GM23248 (cell line): ENCODE measurements at regions not wholly inside any gene's neighbourhood (a gene's known extent, or its start where the extent isn't known, plus 50 kb on each side); places are given as distances from the start of the nearest gene placed in this dataset.

Source experiments
- DNase-seq: peaks from one replicate; pipeline ENCODE4 v3.0.0-alpha.2; 2015
- H2AFZ ChIP-seq: fragments of 200-600 bp; sonication (generic); 2 replicates; pipeline ENCODE4 v1.6.1; 2016; ENCODE audit warnings: antibody characterized with exemption
- H3F3A ChIP-seq: fragments of 200-600 bp; sonication (generic); 2 replicates; pipeline ENCODE4 v1.6.1; 2016; ENCODE audit warnings: mild to moderate bottlenecking, antibody characterized with exemption, mixed run types; ENCODE audit not compliant: insufficient read depth
- H3K27ac ChIP-seq: fragments of 200-600 bp; sonication (generic); 2 replicates; pipeline ENCODE4 v1.5.1; 2016; ENCODE audit warnings: mild to moderate bottlenecking
- H3K27me3 ChIP-seq: fragments of 200-600 bp; sonication (generic); replicated peaks from 2 replicates; pipeline ENCODE4 v1.6.1; 2016; ENCODE audit warnings: mild to moderate bottlenecking; ENCODE audit not compliant: insufficient read depth
- H3K36me3 ChIP-seq: fragments of 200-600 bp; sonication (generic); 2 replicates; pipeline ENCODE4 v1.6.1; 2016; ENCODE audit warnings: low read depth, mild to moderate bottlenecking
- H3K4me1 ChIP-seq: fragments of 200-600 bp; sonication (generic); 2 replicates; pipeline ENCODE4 v1.6.1; 2016; ENCODE audit warnings: mild to moderate bottlenecking; ENCODE audit not compliant: insufficient read depth
- H3K4me2 ChIP-seq: fragments of 200-600 bp; sonication (generic); one replicate; pipeline ENCODE4 v1.6.1; 2016; ENCODE audit warnings: mild to moderate bottlenecking; ENCODE audit not compliant: unreplicated experiment
- H3K4me3 ChIP-seq: fragments of 200-600 bp; sonication (generic); 2 replicates; pipeline ENCODE4 v1.5.1; 2016; ENCODE audit warnings: mild to moderate bottlenecking
- H3K79me2 ChIP-seq: fragments of 200-600 bp; sonication (generic); 2 replicates; pipeline ENCODE4 v1.6.1; 2016; ENCODE audit warnings: mild to moderate bottlenecking; ENCODE audit not compliant: insufficient read depth
- H3K9ac ChIP-seq: fragments of 200-600 bp; sonication (generic); 2 replicates; pipeline ENCODE4 v1.6.1; 2016; ENCODE audit warnings: mild to moderate bottlenecking
- H3K9me2 ChIP-seq: fragments of 200-600 bp; sonication (generic); 2 replicates; pipeline ENCODE4 v1.6.1; 2016; ENCODE audit warnings: mixed run types, mild to moderate bottlenecking, moderate library complexity; ENCODE audit not compliant: insufficient read depth
- H3K9me3 ChIP-seq: fragments of 200-600 bp; sonication (generic); one replicate; pipeline ENCODE4 v1.6.1; 2017; ENCODE audit warnings: low read depth
- H4K20me1 ChIP-seq: fragments of 200-600 bp; sonication (generic); 2 replicates; pipeline ENCODE4 v1.6.0; 2016; ENCODE audit not compliant: insufficient read depth
- EZH2 ChIP-seq: fragments of 200-600 bp; sonication (generic); IDR thresholded peaks from 2 replicates; pipeline ENCODE4 v1.6.1; 2018; ENCODE audit warnings: antibody characterized with exemption, mild to moderate bottlenecking; ENCODE audit not compliant: insufficient read depth, poor library complexity, severe bottlenecking
- EZH2phosphoT487 ChIP-seq: fragments of 200-600 bp; sonication (generic); IDR thresholded peaks from 2 replicates; pipeline ENCODE4 v1.6.1; 2018; ENCODE audit warnings: antibody characterized with exemption, moderate library complexity, mild to moderate bottlenecking, low read depth; ENCODE audit not compliant: insufficient read depth
- WGBS, 2 experiments: methylation state at CpG; one replicate each; pipeline ENCODE4 v1.1.6; 2015 to 2017; ENCODE audit warnings: low lambda C conversion rate in 2 of 2, low coverage in 1 of 2; ENCODE audit errors: missing lambda C conversion rate in 2 of 2; 5-methylcytosine and 5-hydroxymethylcytosine counted together
- in situ Hi-C: fragments of 300-500 bp; cut with MboI; formaldehyde crosslinking; loops from 2 replicates; pipeline ENCODE4 v1.15.0; 2020

DNA sequence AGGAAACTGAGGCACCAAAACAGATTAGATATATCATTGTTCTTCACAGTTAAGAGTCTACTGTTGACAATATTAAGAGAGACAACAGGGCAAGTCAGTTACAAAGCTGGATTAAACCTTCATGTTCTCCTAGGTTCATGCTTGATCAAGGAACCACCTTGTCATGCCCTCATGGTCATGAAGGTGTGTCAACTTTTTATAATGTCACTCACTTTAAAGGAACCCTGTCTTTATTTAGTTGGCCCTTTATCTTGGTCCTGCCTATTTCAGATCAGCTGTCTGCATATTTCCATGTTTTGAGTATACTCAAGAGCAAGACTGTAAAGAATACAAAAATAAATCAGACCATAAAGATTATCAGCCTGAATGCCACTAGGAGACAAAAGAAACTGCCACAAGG lies 140.2 kb upstream of the FAM241A start:
- no peak for DNase-seq
- no peak overlapping the region for H2AFZ ChIP-seq
- no peak overlapping the region for H3K4me2 ChIP-seq
- in situ Hi-C loops, result no loop called here
- H3K4me1 ChIP-seq, result no peaks in the 10 kb centered on the region
- TF ChIP-seq EZH2phosphoT487, result no peak
- no peak for TF ChIP-seq EZH2
- no peaks in the 10 kb centered on the region for H3K9me3 ChIP-seq
- H3K9me2 ChIP-seq, result no peaks in the 10 kb centered on the region
- no peaks in the 10 kb centered on the region for H4K20me1 ChIP-seq
- no peaks in the 10 kb centered on the region for H3K79me2 ChIP-seq
- no peak overlapping the region for H3K9ac ChIP-seq
- H3K4me3 ChIP-seq, result no peak overlapping the region
- no peak overlapping the region for H3K27ac ChIP-seq
- H3K36me3 ChIP-seq, result no peaks in the 10 kb centered on the region
- no peaks in the 10 kb centered on the region for H3K27me3 ChIP-seq
- no peaks in the 10 kb centered on the region for H3F3A ChIP-seq

DNA sequence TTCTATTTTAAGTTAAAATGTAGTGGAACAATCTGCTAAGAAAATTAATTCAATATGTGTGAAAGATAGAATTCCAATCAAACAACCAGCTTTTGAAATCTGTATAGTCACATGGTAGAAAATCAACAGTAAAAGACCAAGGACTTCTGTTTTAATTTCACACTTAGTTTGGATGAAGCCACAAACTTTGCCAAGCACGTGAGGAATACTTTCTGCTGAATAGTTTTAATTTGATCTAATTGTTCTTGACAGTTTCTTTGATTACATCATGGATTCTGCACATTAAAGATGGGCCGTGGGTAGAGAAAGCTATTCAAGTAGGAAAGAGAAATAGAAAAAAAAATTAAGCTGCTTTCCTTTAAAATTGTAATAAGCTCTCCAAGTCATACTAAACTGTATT lies 137.9 kb upstream of the FAM241A start:
- no peaks in the 10 kb centered on the region for H3K27me3 ChIP-seq
- no peaks in the 10 kb centered on the region for H3K4me1 ChIP-seq
- H3F3A ChIP-seq, result no peaks in the 10 kb centered on the region
- no peak overlapping the region for H3K4me2 ChIP-seq
- H3K9ac ChIP-seq, result no peak overlapping the region
- 26 to 28% methylated on average over 2 of the region's 2 CpGs for WGBS, 2 experiments
- no peaks in the 10 kb centered on the region for H3K79me2 ChIP-seq
- no peak overlapping the region for H3K27ac ChIP-seq
- H3K9me3 ChIP-seq, result no peaks in the 10 kb centered on the region
- in situ Hi-C loops, result no loop called here
- H3K4me3 ChIP-seq, result no peak overlapping the region
- TF ChIP-seq EZH2phosphoT487, result no peak
- TF ChIP-seq EZH2, result no peak
- no peaks in the 10 kb centered on the region for H3K9me2 ChIP-seq
- no peaks in the 10 kb centered on the region for H3K36me3 ChIP-seq
- DNase-seq, result no peak
- H2AFZ ChIP-seq, result 0 out of 2 replicates have a peak overlapping the region, but pooled peaks have one; percentile 9
- no peaks in the 10 kb centered on the region for H4K20me1 ChIP-seq

DNA sequence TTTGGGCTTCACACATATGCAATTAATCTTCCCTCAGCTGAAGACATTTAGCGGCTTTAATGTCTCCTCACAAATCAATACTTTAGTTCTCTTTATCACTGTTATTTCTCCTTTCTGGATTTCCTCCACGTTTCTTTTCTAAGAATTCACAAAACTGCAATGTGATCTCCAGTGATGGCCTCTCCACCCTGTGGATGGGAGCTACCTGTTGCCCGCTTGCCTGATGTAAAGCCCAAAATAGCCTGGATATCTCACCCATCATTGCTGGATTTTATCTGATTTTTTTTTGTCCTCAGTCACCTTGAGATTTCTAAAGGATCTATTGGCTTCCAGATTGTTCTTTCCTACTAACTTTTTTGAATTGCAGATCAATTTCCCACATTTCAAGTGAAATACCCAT lies 129.3 kb upstream of the FAM241A start:
- H4K20me1 ChIP-seq, result no peaks in the 10 kb centered on the region
- TF ChIP-seq EZH2 (no peak), EZH2phosphoT487 (no peak)
- H3K9me3 ChIP-seq, result no peaks in the 10 kb centered on the region
- in situ Hi-C loops, result no loop called here
- no peak for DNase-seq
- 65 to 70% methylated on average over 3 of the region's 3 CpGs for WGBS, 2 experiments
- H3K4me2 ChIP-seq, result no peak overlapping the region
- no peak overlapping the region for H3K27ac ChIP-seq
- H3K27me3 ChIP-seq, result no peaks in the 10 kb centered on the region
- H3K9me2 ChIP-seq, result no peaks in the 10 kb centered on the region
- no peaks in the 10 kb centered on the region for H3K4me1 ChIP-seq
- no peaks in the 10 kb centered on the region for H3K79me2 ChIP-seq
- H2AFZ ChIP-seq, result no peak overlapping the region
- H3K9ac ChIP-seq, result no peak overlapping the region
- H3K4me3 ChIP-seq, result no peak overlapping the region
- no peaks in the 10 kb centered on the region for H3K36me3 ChIP-seq
- H3F3A ChIP-seq, result no peaks in the 10 kb centered on the region

DNA sequence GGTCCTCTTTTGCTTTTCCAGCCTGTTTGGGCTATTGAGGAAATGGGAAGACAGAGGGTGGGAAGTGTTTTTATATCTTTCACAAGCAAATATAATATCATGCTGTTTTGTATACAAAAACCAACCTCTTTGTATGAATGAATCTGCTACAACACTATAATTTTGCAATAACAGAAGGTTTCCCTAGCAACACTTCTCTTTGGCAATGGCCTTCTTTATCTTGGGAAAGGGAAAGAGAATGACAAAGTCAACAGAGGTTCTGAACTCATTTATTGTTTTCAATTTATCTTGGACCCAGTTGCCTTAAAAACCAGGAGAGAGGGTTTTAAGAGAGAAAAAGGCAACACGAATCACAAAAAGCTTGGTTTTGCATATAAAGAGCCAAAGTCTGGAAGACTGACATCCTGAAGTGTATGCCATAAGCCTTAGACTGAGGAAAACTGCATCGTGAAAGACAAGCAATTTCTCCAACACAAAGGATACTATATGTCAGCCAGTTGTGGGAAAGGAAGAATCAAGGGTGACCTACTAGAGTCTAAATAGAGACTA lies 121.8 kb upstream of the FAM241A start:
- peak; percentile 7 for DNase-seq
- 67 to 72% methylated on average over 2 of the region's 2 CpGs for WGBS, 2 experiments
- H3K27ac ChIP-seq, result no peak overlapping the region
- no peaks in the 10 kb centered on the region for H3K9me3 ChIP-seq
- no peaks in the 10 kb centered on the region for H3K36me3 ChIP-seq
- no peak overlapping the region for H3K4me3 ChIP-seq
- H3K4me2 ChIP-seq, result no peak overlapping the region
- H3K9me2 ChIP-seq, result no peaks in the 10 kb centered on the region
- no peaks in the 10 kb centered on the region for H4K20me1 ChIP-seq
- in situ Hi-C loops, result no loop called here
- no peak overlapping the region for H3K9ac ChIP-seq
- H2AFZ ChIP-seq, result no peak overlapping the region
- TF ChIP-seq EZH2phosphoT487, result no peak
- H3K4me1 ChIP-seq, result no peaks in the 10 kb centered on the region
- no peaks in the 10 kb centered on the region for H3K27me3 ChIP-seq
- H3K79me2 ChIP-seq, result no peaks in the 10 kb centered on the region
- H3F3A ChIP-seq, result no peaks in the 10 kb centered on the region

DNA sequence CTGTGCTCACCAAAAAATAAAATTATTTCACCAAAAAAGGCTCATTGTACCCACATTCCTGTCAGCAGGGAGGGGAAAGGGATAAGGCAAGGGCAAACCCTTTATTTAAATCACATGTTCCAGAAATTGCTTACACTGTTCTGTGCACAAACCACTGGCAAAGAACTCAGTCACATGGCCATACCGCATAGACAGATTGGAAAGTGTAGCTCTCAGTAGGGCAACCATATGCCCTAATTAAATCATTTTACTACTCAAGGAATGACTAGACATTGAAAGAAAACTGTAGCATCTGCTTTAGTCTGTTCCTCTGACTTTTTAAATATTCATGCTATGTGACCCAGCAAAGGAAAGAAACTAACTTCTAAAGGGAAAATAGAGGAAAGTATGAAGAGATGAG lies 119.2 kb upstream of the FAM241A start:
- no peaks in the 10 kb centered on the region for H3F3A ChIP-seq
- no peak overlapping the region for H3K9ac ChIP-seq
- 39 to 50% methylated on average over 1 of the region's 1 CpG for WGBS, 2 experiments
- H4K20me1 ChIP-seq, result no peaks in the 10 kb centered on the region
- H3K79me2 ChIP-seq, result no peaks in the 10 kb centered on the region
- no peak overlapping the region for H3K4me2 ChIP-seq
- H3K4me3 ChIP-seq, result no peak overlapping the region
- TF ChIP-seq EZH2 (no peak), EZH2phosphoT487 (no peak)
- H3K4me1 ChIP-seq, result peaks cover 9% of the 10 kb centered on the region
- H3K9me2 ChIP-seq, result no peaks in the 10 kb centered on the region
- no peak overlapping the region for H3K27ac ChIP-seq
- H3K9me3 ChIP-seq, result no peaks in the 10 kb centered on the region
- H3K27me3 ChIP-seq, result no peaks in the 10 kb centered on the region
- H3K36me3 ChIP-seq, result no peaks in the 10 kb centered on the region
- no peak overlapping the region for H2AFZ ChIP-seq
- no peak for DNase-seq
- in situ Hi-C loops, result no loop called here
